ENCODE measurements at regions not wholly inside any gene's neighbourhood (a gene's known extent, or its start where the extent isn't known, plus 50 kb on each side); places are given as distances from the start of the nearest gene placed in this dataset.

DNA sequence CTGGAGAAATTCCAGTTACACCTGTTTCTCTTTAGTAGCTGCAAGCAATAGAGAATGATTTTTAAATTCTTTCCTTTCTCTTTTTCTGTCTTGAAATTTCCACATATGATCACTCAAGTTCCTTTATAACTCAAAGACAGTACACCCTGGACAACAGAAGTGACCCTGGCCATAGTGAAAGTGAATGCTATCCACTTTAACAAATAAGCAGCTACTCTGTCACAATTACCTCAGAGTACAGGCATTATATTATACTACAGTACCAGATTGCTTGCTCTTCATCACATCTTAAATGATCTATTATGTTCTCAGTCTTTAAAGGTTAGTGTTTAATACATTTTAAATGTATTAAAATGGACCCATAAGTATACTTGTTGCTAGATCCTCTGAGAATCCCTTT, 136.2 kb downstream of the KLF12 start:
- H3K4me3 ChIP-seq (ENCODE audit: low read depth, low read length): no peak overlapping the region
- TF ChIP-seq, protein P1, sequence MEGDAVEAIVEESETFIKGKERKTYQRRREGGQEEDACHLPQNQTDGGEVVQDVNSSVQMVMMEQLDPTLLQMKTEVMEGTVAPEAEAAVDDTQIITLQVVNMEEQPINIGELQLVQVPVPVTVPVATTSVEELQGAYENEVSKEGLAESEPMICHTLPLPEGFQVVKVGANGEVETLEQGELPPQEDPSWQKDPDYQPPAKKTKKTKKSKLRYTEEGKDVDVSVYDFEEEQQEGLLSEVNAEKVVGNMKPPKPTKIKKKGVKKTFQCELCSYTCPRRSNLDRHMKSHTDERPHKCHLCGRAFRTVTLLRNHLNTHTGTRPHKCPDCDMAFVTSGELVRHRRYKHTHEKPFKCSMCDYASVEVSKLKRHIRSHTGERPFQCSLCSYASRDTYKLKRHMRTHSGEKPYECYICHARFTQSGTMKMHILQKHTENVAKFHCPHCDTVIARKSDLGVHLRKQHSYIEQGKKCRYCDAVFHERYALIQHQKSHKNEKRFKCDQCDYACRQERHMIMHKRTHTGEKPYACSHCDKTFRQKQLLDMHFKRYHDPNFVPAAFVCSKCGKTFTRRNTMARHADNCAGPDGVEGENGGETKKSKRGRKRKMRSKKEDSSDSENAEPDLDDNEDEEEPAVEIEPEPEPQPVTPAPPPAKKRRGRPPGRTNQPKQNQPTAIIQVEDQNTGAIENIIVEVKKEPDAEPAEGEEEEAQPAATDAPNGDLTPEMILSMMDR (IDR thresholded peaks at IDR 0.05; ENCODE audit: borderline replicate concordance, insufficient read depth, low read depth, low read length): no peak

DNA sequence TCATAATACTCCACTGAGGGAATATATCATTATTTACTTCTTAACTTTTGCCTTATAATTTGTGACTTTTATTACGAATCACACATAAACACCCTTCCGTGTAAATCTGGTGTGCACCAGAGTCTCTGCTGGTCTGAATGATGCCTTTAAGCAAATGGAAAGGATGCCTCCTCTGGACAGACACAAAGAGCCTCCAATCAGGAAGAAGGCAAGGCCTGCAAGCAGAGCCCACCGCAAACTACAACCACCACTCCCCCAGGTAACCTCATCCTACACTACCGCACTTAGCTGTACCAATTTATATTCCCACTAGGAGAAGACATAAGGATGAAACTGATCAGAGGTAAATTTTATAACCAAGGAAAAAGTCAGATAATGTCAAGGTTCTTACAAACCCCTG, 137.6 kb downstream of the KLF12 start:
- H3K4me3 ChIP-seq (ENCODE audit: low read depth, low read length): no peak overlapping the region
- TF ChIP-seq, protein P1 (IDR thresholded peaks at IDR 0.05; ENCODE audit: borderline replicate concordance, insufficient read depth, low read depth, low read length): no peak

DNA sequence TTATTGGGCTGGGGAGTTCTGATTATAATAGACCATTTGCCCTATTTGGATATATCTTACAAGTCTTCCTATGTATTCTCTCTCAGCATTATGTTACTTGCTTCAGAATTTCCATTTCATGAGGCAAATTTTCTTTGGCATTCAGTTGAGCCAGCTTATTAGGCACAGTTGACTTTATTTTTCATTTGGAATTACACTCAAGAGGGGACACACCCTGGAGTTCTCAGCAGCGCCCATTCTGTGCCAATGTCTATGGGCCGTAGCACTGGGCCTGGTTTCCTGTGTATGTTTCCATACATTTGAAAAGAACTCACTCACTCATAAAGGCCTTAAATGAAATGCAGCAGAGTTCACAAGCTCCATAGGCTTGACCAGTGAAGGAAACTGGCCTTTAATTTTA, 138.5 kb downstream of the KLF12 start:
- no peak overlapping the region for H3K4me3 ChIP-seq (ENCODE audit: low read depth, low read length)
- TF ChIP-seq, protein P1 (IDR thresholded peaks at IDR 0.05; ENCODE audit: borderline replicate concordance, insufficient read depth, low read depth, low read length): no peak

DNA sequence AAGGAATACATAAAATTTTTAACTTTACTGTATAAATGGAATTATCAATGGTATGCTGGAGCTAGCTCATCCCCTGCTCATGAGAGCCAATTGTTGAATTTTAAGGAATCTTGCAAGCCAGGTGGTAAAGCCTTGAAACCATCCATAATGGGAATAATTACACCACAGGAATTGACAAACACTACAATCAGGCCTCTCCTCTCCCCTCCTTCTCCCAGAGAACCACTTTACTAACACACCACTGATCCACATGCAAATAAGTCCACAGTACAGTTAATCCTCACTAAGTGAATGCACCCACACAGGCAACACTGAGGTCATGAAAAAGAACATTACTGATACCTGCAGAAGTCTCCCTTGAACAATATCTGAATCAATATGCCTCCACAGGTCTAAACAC, 140.5 kb downstream of the KLF12 start:
- no peak overlapping the region for H3K4me3 ChIP-seq (ENCODE audit: low read depth, low read length)
- TF ChIP-seq, protein P1 (IDR thresholded peaks at IDR 0.05; ENCODE audit: borderline replicate concordance, insufficient read depth, low read depth, low read length): no peak

DNA sequence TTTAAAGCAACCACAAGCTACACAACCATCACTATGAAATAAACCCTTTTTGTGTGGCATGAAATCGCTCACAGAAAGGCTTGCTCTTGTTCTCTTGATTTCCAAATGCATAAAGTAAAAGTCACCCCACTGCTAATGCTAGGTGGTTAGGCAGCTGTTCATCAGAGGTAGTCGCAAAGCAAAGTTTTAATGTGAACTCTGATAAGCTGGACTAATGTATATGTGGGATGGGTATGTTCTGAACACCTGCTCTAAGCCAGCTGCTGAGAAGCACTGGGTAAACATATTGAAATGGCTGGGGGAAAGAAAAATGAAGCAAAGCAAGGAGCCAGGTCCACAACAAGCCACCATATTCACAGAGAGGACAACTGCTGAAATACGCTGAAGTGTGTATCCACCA, 142.3 kb downstream of the KLF12 start:
- TF ChIP-seq, protein P1 (IDR thresholded peaks at IDR 0.05; ENCODE audit: borderline replicate concordance, insufficient read depth, low read depth, low read length): no peak
- no peak overlapping the region for H3K4me3 ChIP-seq (ENCODE audit: low read depth, low read length)

DNA sequence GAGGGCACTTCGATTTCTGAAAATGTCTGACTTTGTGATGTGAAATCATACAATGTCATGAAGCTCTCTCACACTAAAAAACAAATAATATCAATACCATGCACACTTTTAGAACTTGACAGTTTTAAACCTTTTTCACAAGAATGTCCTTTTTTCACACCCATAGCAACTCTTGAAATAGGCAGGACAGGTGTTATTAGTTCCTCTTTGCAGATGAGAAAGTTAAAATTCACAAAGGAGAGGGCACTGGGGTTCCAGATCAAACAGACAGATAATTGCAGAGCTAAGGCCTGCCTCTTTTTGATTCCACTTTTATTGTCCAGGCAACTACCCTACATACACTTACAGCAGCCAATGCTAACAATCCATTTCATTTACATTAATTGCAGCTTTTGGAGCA, 142.8 kb downstream of the KLF12 start:
- no peak overlapping the region for H3K4me3 ChIP-seq (ENCODE audit: low read depth, low read length)
- TF ChIP-seq, protein P1 (IDR thresholded peaks at IDR 0.05; ENCODE audit: borderline replicate concordance, insufficient read depth, low read depth, low read length): no peak

DNA sequence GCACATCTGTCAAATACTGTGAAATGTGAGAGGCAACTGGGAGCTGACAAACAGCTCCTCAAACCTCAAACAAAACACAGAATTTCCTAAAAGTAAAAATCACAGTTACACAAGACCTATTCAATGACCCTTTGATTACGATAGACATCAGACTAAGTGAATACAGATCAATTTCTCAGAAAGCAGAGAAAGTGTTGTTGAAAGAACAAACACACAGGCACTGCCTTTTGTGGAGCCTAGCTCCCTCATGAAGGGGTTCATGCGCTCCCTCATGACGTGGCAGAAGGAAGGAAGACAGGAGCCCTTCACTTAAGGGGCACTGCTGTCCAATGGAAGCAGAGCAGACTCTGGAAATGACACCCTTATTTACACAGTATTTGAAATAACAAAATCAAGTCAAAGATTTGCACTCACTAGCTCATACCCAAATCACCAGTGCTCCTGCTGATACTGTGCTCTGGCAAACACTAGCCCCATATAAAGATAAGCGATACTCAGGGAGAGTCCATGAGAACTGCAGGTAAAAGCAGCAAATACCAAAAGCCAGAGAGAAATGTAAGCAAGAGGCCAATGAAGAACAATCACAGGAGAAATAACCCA, 144.9 kb downstream of the KLF12 start:
- TF ChIP-seq, protein P1 (IDR thresholded peaks at IDR 0.05; ENCODE audit: borderline replicate concordance, insufficient read depth, low read depth, low read length): no peak
- H3K4me3 ChIP-seq (ENCODE audit: low read depth, low read length): no peak overlapping the region

Measured in GM12875 (cell line).